WTC11 (cell line): ENCODE measurements at regions not wholly inside any gene's neighbourhood (a gene's known extent, or its start where the extent isn't known, plus 50 kb on each side); places are given as distances from the start of the nearest gene placed in this dataset.

Experiments used
- ATAC-seq: fragments of 200-7000 bp; cut with Tn5 transposase; 2 replicates; pipeline ENCODE4 v1.10.0; 2021; ENCODE audit warnings: mild to moderate bottlenecking, moderate library complexity
- CTCF ChIA-PET: fragments of 300-600 bp; sonication (Branson Sonifier 250); formaldehyde crosslinking; loops from one replicate; lab custom pipeline; 2021; ENCODE audit warnings: antibody characterized with exemption; lab: Charles Lee
- POLR2A ChIA-PET: fragments of 350-600 bp; sonication (Branson Sonifier 250); formaldehyde crosslinking; loops from one replicate; lab custom pipeline; 2021; ENCODE audit warnings: antibody characterized with exemption; lab: Charles Lee
- DNase-seq: peaks from one replicate; pipeline ENCODE4 v3.0.0; 2021; ENCODE audit warnings: low spot score
- H3K27ac Mint-ChIP-seq: 2 replicates; pipeline ENCODE4 v1.8.0; 2021; ENCODE audit warnings: mixed read lengths
- H3K27me3 Mint-ChIP-seq: 2 replicates; pipeline ENCODE4 v1.8.0; 2021; ENCODE audit warnings: low read depth, mild to moderate bottlenecking, moderate library complexity, mixed read lengths
- H3K36me3 Mint-ChIP-seq: 2 replicates; pipeline ENCODE4 v1.8.0; 2021; ENCODE audit warnings: mixed read lengths
- H3K4me1 Mint-ChIP-seq: 2 replicates; pipeline ENCODE4 v1.8.0; 2022; ENCODE audit warnings: mixed read lengths
- H3K4me3 Mint-ChIP-seq: 2 replicates; pipeline ENCODE4 v1.8.0; 2021; ENCODE audit warnings: mild to moderate bottlenecking, moderate library complexity, mixed read lengths
- H3K9me3 Mint-ChIP-seq: 2 replicates; pipeline ENCODE4 v1.8.0; 2021; ENCODE audit warnings: mixed read lengths
- EMX1 ChIP-seq: fragments of 250-450 bp; sonication (Bioruptor Pico); IDR thresholded peaks from 2 replicates; pipeline ENCODE4 v1.8.0; 2021; ENCODE audit warnings: mild to moderate bottlenecking
- FOXK1 ChIP-seq: sonication (generic); formaldehyde crosslinking; IDR thresholded peaks from 2 replicates; pipeline ENCODE4 v1.8.0; 2022; ENCODE audit warnings: mild to moderate bottlenecking, moderate library complexity, missing genetic modification reagents
- HMGA2 ChIP-seq: fragments of 250-450 bp; sonication (Bioruptor Pico); IDR thresholded peaks from 2 replicates; pipeline ENCODE4 v1.4.0; 2021; ENCODE audit warnings: mild to moderate bottlenecking, moderate library complexity
- HMGXB4 ChIP-seq: sonication (generic); formaldehyde crosslinking; IDR thresholded peaks from 2 replicates; pipeline ENCODE4 v1.8.1; 2023; ENCODE audit warnings: mild to moderate bottlenecking, moderate library complexity, missing genetic modification reagents
- MLX ChIP-seq: sonication (generic); formaldehyde crosslinking; IDR thresholded peaks from 2 replicates; pipeline ENCODE4 v1.8.1; 2023; ENCODE audit warnings: mild to moderate bottlenecking, missing genetic modification reagents, moderate library complexity
- MXD4 ChIP-seq: fragments of 250-450 bp; sonication (Bioruptor Pico); IDR thresholded peaks from 2 replicates; pipeline ENCODE4 v1.8.0; 2021; ENCODE audit warnings: mild to moderate bottlenecking, moderate library complexity, borderline replicate concordance
- NR1H2 ChIP-seq: sonication (generic); formaldehyde crosslinking; IDR thresholded peaks from 2 replicates; pipeline ENCODE4 v1.9.0; 2021; ENCODE audit warnings: mild to moderate bottlenecking, moderate library complexity, missing genetic modification reagents
- PRRX2 ChIP-seq: fragments of 250-450 bp; sonication (Bioruptor Pico); IDR thresholded peaks from 2 replicates; pipeline ENCODE4 v1.8.0; 2021; ENCODE audit warnings: mild to moderate bottlenecking
- RELA ChIP-seq: sonication (generic); formaldehyde crosslinking; IDR thresholded peaks from 2 replicates; pipeline ENCODE4 v1.8.1; 2022; ENCODE audit warnings: missing genetic modification reagents, mild to moderate bottlenecking, borderline replicate concordance
- ZBTB43 ChIP-seq: sonication (generic); formaldehyde crosslinking; IDR thresholded peaks from 2 replicates; pipeline ENCODE4 v1.8.1; 2023; ENCODE audit warnings: mild to moderate bottlenecking, missing genetic modification reagents
- ZNF425 ChIP-seq: fragments of 250-450 bp; sonication (Bioruptor Pico); conservative IDR thresholded peaks from 2 replicates; pipeline ENCODE4 v1.9.0; 2021; ENCODE audit warnings: mild to moderate bottlenecking
- TF ChIP-seq, protein P1 (sequence below): sonication (generic); formaldehyde crosslinking; IDR thresholded peaks from 2 replicates; pipeline ENCODE4 v1.8.1; 2022; ENCODE audit warnings: mild to moderate bottlenecking, moderate library complexity, missing genetic modification reagents
- TF ChIP-seq, protein P2 (sequence below): sonication (generic); formaldehyde crosslinking; IDR thresholded peaks from 2 replicates; pipeline ENCODE4 v1.8.0; 2022; ENCODE audit warnings: mild to moderate bottlenecking, missing genetic modification reagents
- TF ChIP-seq, protein P3 (sequence below): sonication (generic); formaldehyde crosslinking; conservative IDR thresholded peaks from 2 replicates; pipeline ENCODE4 v1.8.1; 2022; ENCODE audit warnings: mild to moderate bottlenecking, missing genetic modification reagents
- TF ChIP-seq, protein P4 (sequence below): sonication (generic); formaldehyde crosslinking; IDR thresholded peaks from 2 replicates; pipeline ENCODE4 v1.8.0; 2023; ENCODE audit warnings: mild to moderate bottlenecking, missing genetic modification reagents

GRCh38 chrX:8044947-8045346 is 117.7 kb upstream of the PNPLA4 start:
- CTCF ChIA-PET, result no interaction called here
- no peak for ATAC-seq
- Mint-ChIP-seq H3K27me3 (no peaks in the 10 kb centered on the region), H3K9me3 (no peaks in the 10 kb centered on the region), H3K27ac (no peak overlapping the region), H3K4me1 (0 out of 2 replicates have a peak, but pooled peaks cover 3% of the 10 kb centered on the region)
- DNase-seq, result no peak
- TF ChIP-seq MLX (CRISPR knock-in tag) (no peak), FOXK1 (CRISPR knock-in tag) (no peak), NR1H2 (CRISPR knock-in tag) (no peak), RELA (no peak)
- TF ChIP-seq, protein P1, sequence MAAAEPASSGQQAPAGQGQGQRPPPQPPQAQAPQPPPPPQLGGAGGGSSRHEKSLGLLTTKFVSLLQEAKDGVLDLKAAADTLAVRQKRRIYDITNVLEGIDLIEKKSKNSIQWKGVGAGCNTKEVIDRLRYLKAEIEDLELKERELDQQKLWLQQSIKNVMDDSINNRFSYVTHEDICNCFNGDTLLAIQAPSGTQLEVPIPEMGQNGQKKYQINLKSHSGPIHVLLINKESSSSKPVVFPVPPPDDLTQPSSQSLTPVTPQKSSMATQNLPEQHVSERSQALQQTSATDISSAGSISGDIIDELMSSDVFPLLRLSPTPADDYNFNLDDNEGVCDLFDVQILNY (CRISPR knock-in tag), result no peak
- TF ChIP-seq, all 79 proteins: peak for 0
- H3K4me3 Mint-ChIP-seq, result no peak overlapping the region
- no peaks in the 10 kb centered on the region for H3K36me3 Mint-ChIP-seq
- POLR2A ChIA-PET, result no interaction called here

- Mint-ChIP-seq H3K36me3 (no peaks in the 10 kb centered on the region), H3K27ac (no peak overlapping the region), H3K9me3 (no peaks in the 10 kb centered on the region), H3K4me1 (0 out of 2 replicates have a peak, but pooled peaks cover 3% of the 10 kb centered on the region), H3K4me3 (no peak overlapping the region), H3K27me3 (no peaks in the 10 kb centered on the region)
- TF ChIP-seq, protein P2, sequence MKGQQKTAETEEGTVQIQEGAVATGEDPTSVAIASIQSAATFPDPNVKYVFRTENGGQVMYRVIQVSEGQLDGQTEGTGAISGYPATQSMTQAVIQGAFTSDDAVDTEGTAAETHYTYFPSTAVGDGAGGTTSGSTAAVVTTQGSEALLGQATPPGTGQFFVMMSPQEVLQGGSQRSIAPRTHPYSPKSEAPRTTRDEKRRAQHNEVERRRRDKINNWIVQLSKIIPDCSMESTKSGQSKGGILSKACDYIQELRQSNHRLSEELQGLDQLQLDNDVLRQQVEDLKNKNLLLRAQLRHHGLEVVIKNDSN (CRISPR knock-in tag), result no peak
- no peak for TF ChIP-seq MXD4 (CRISPR knock-in tag)
- TF ChIP-seq ZNF425 (CRISPR knock-in tag), result no peak
- no peak for TF ChIP-seq EMX1 (CRISPR knock-in tag)
- no peak for TF ChIP-seq HMGXB4 (CRISPR knock-in tag)
- TF ChIP-seq, protein P3, sequence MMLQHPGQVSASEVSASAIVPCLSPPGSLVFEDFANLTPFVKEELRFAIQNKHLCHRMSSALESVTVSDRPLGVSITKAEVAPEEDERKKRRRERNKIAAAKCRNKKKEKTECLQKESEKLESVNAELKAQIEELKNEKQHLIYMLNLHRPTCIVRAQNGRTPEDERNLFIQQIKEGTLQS (CRISPR knock-in tag), result no peak
- TF ChIP-seq, protein P4, sequence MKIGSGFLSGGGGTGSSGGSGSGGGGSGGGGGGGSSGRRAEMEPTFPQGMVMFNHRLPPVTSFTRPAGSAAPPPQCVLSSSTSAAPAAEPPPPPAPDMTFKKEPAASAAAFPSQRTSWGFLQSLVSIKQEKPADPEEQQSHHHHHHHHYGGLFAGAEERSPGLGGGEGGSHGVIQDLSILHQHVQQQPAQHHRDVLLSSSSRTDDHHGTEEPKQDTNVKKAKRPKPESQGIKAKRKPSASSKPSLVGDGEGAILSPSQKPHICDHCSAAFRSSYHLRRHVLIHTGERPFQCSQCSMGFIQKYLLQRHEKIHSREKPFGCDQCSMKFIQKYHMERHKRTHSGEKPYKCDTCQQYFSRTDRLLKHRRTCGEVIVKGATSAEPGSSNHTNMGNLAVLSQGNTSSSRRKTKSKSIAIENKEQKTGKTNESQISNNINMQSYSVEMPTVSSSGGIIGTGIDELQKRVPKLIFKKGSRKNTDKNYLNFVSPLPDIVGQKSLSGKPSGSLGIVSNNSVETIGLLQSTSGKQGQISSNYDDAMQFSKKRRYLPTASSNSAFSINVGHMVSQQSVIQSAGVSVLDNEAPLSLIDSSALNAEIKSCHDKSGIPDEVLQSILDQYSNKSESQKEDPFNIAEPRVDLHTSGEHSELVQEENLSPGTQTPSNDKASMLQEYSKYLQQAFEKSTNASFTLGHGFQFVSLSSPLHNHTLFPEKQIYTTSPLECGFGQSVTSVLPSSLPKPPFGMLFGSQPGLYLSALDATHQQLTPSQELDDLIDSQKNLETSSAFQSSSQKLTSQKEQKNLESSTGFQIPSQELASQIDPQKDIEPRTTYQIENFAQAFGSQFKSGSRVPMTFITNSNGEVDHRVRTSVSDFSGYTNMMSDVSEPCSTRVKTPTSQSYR (CRISPR knock-in tag), result no peak
- no peak for TF ChIP-seq ZBTB43 (CRISPR knock-in tag)
- no peak for TF ChIP-seq HMGA2 (CRISPR knock-in tag)
- TF ChIP-seq MLX (CRISPR knock-in tag), result no peak
- TF ChIP-seq PRRX2, result no peak
- ChIA-PET POLR2A (no interaction called here), CTCF (no interaction called here)
- no peak for DNase-seq
- ATAC-seq, result no peak
Observed at GRCh38 chrX:8043546-8043945, 116.3 kb upstream of the PNPLA4 start.
